OCI-LY1 (cell line): ENCODE measurements at regions not wholly inside any gene's neighbourhood (a gene's known extent, or its start where the extent isn't known, plus 50 kb on each side); places are given as distances from the start of the nearest gene placed in this dataset.

ENCODE experiments used
- EZH2 ChIP-seq: fragments of 200-600 bp; sonication (generic), shearing (Covaris generic); IDR thresholded peaks from 2 replicates; pipeline ENCODE4 v1.8.0; 2017; ENCODE audit warnings: borderline replicate concordance, mixed run types, mild to moderate bottlenecking, antibody characterized with exemption, low read length, moderate library complexity, mixed read lengths
- TF ChIP-seq, protein P1 (sequence below): fragments of 200-600 bp; sonication (generic), shearing (Covaris generic); IDR thresholded peaks from 2 replicates; pipeline ENCODE4 v1.5.1; 2017; ENCODE audit warnings: mild to moderate bottlenecking, antibody characterized with exemption, low read length, moderate library complexity, mixed read lengths

DNA sequence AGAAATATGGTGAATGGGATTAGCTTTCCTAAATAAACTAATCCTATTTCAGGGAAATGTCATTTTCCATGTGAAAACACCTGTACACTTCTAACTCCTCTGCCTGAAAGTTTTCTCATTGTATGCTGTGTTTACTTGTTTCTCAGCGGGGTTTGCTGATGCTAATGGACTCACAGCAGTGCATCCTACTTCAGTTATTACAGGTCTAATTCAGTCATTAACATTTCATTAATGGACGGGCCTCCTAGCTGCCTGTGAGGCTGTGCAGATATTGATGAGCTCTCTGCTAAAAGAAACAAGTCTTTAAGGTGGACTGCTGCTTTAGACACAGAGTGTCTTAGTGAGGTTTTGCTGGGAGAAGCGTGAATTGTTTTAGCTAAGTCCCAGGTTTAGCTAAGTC, 1342.0 kb upstream of the ZEB2 start:
- TF ChIP-seq, protein P1, sequence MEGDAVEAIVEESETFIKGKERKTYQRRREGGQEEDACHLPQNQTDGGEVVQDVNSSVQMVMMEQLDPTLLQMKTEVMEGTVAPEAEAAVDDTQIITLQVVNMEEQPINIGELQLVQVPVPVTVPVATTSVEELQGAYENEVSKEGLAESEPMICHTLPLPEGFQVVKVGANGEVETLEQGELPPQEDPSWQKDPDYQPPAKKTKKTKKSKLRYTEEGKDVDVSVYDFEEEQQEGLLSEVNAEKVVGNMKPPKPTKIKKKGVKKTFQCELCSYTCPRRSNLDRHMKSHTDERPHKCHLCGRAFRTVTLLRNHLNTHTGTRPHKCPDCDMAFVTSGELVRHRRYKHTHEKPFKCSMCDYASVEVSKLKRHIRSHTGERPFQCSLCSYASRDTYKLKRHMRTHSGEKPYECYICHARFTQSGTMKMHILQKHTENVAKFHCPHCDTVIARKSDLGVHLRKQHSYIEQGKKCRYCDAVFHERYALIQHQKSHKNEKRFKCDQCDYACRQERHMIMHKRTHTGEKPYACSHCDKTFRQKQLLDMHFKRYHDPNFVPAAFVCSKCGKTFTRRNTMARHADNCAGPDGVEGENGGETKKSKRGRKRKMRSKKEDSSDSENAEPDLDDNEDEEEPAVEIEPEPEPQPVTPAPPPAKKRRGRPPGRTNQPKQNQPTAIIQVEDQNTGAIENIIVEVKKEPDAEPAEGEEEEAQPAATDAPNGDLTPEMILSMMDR = no peak
- TF ChIP-seq EZH2 = no peak
